ENCODE measurements at regions not wholly inside any gene's neighbourhood (a gene's known extent, or its start where the extent isn't known, plus 50 kb on each side); places are given as distances from the start of the nearest gene placed in this dataset.

DNA sequence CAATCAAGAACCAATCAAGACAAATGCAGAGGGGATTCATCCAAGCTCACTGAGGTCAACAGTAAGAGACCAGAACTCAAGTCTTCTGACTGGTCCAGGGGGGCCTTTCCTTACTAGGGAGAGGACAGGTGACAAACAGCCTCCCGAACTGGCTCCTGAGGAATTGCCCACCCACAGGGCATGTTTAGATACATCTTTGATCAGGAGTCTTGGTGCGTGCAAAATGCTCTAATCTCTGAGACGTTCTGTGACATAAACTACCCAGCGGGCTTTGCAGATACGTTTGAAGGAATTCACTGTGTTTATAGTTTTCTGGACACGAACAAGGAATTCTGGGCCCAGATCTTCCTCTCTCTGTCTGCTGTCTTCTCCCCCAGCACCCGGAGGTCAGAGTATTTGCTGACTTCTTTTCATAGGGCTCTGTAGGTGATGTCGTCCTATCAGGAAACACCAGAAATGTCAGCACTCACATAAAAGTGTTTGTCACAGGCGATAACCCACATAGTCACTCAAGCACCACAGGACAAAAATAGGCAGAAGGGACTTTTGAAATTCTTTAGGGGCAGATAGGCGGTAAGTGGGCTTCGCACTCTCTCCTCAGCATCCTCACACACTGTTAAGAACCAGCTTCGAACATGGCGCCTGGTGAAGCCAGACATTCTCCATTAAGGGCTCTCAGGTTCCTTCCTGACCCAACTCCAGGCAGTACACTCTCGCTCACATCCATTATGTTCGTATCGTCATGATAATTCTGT lies 349.0 kb downstream of the CYRIA start:
- no peaks in the 10 kb centered on the region for H3K4me1 ChIP-seq (ENCODE audit: control insufficient read depth, insufficient read depth, low read length)
- H3K9me3 ChIP-seq (ENCODE audit: control insufficient read depth, insufficient read depth, low read depth, low read length): no peaks in the 10 kb centered on the region
- POLR2A ChIA-PET: no interaction called here
- no peaks in the 10 kb centered on the region for H3K36me3 ChIP-seq (ENCODE audit: control insufficient read depth in 2 of 2, insufficient read depth in 1 of 2, low read length in 2 of 2)
- H3K4me3 ChIP-seq (ENCODE audit: low read depth, low read length): no peak overlapping the region
- CTCF ChIA-PET: interaction anchor here (0.7 kb wide), 1 partner anchor 190 kb away, joined by 3 read pairs; no protein-coding TSS in a partner anchor
- no peak overlapping the region for H3K27ac ChIP-seq (ENCODE audit: extremely low read depth, low read depth, low read length)
- no peak for TF ChIP-seq SP2 (tag by site-specific recombination; IDR thresholded peaks at IDR 0.05)
- no peak for TF ChIP-seq EGR2 (tag by site-specific recombination; IDR thresholded peaks at IDR 0.05; ENCODE audit: low read depth)
- TF ChIP-seq ZNF24 (tag by site-specific recombination; IDR thresholded peaks at IDR 0.05): no peak
- TF ChIP-seq ZNF610 (tag by site-specific recombination; IDR thresholded peaks at IDR 0.05; ENCODE audit: borderline replicate concordance): no peak
- TF ChIP-seq, protein P1, sequence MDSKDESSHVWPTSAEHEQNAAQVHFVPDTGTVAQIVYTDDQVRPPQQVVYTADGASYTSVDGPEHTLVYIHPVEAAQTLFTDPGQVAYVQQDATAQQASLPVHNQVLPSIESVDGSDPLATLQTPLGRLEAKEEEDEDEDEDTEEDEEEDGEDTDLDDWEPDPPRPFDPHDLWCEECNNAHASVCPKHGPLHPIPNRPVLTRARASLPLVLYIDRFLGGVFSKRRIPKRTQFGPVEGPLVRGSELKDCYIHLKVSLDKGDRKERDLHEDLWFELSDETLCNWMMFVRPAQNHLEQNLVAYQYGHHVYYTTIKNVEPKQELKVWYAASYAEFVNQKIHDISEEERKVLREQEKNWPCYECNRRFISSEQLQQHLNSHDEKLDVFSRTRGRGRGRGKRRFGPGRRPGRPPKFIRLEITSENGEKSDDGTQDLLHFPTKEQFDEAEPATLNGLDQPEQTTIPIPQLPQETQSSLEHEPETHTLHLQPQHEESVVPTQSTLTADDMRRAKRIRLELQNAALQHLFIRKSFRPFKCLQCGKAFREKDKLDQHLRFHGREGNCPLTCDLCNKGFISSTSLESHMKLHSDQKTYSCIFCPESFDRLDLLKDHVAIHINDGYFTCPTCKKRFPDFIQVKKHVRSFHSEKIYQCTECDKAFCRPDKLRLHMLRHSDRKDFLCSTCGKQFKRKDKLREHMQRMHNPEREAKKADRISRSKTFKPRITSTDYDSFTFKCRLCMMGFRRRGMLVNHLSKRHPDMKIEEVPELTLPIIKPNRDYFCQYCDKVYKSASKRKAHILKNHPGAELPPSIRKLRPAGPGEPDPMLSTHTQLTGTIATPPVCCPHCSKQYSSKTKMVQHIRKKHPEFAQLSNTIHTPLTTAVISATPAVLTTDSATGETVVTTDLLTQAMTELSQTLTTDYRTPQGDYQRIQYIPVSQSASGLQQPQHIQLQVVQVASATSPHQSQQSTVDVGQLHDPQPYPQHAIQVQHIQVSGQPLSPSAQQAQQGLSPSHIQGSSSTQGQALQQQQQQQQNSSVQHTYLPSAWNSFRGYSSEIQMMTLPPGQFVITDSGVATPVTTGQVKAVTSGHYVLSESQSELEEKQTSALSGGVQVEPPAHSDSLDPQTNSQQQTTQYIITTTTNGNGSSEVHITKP (tag by site-specific recombination; IDR thresholded peaks at IDR 0.05): no peak
- TF ChIP-seq, protein P2, sequence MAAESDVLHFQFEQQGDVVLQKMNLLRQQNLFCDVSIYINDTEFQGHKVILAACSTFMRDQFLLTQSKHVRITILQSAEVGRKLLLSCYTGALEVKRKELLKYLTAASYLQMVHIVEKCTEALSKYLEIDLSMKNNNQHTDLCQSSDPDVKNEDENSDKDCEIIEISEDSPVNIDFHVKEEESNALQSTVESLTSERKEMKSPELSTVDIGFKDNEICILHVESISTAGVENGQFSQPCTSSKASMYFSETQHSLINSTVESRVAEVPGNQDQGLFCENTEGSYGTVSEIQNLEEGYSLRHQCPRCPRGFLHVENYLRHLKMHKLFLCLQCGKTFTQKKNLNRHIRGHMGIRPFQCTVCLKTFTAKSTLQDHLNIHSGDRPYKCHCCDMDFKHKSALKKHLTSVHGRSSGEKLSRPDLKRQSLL (tag by site-specific recombination; IDR thresholded peaks at IDR 0.05): no peak
- no peak for TF ChIP-seq ZNF211 (tag by site-specific recombination; IDR thresholded peaks at IDR 0.05; ENCODE audit: low read depth)
- no peak for TF ChIP-seq ZNF549 (tag by site-specific recombination; IDR thresholded peaks at IDR 0.05)
- no peak for TF ChIP-seq ZNF521 (tag by site-specific recombination; IDR thresholded peaks at IDR 0.05)
- TF ChIP-seq, protein P3, sequence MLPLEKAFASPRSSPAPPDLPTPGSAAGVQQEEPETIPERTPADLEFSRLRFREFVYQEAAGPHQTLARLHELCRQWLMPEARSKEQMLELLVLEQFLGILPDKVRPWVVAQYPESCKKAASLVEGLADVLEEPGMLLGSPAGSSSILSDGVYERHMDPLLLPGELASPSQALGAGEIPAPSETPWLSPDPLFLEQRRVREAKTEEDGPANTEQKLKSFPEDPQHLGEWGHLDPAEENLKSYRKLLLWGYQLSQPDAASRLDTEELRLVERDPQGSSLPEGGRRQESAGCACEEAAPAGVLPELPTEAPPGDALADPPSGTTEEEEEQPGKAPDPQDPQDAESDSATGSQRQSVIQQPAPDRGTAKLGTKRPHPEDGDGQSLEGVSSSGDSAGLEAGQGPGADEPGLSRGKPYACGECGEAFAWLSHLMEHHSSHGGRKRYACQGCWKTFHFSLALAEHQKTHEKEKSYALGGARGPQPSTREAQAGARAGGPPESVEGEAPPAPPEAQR (tag by site-specific recombination; IDR thresholded peaks at IDR 0.05): no peak
- no peak for TF ChIP-seq IKZF3 (tag by site-specific recombination; IDR thresholded peaks at IDR 0.05)
- TF ChIP-seq ZNF37A (tag by site-specific recombination; IDR thresholded peaks at IDR 0.05): no peak
- TF ChIP-seq, protein P4, sequence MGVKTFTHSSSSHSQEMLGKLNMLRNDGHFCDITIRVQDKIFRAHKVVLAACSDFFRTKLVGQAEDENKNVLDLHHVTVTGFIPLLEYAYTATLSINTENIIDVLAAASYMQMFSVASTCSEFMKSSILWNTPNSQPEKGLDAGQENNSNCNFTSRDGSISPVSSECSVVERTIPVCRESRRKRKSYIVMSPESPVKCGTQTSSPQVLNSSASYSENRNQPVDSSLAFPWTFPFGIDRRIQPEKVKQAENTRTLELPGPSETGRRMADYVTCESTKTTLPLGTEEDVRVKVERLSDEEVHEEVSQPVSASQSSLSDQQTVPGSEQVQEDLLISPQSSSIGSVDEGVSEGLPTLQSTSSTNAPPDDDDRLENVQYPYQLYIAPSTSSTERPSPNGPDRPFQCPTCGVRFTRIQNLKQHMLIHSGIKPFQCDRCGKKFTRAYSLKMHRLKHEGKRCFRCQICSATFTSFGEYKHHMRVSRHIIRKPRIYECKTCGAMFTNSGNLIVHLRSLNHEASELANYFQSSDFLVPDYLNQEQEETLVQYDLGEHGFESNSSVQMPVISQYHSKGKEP (tag by site-specific recombination; IDR thresholded peaks at IDR 0.05): no peak
- no peak for TF ChIP-seq ZBTB8A (tag by site-specific recombination; IDR thresholded peaks at IDR 0.05)
- no peak for TF ChIP-seq ZBTB21 (tag by site-specific recombination; IDR thresholded peaks at IDR 0.05)
- no peak for TF ChIP-seq ZNF292 (tag by site-specific recombination; IDR thresholded peaks at IDR 0.05; ENCODE audit: borderline replicate concordance, low read depth)
- no peak for TF ChIP-seq GLI4 (tag by site-specific recombination; IDR thresholded peaks at IDR 0.05)
- TF ChIP-seq ZXDB (tag by site-specific recombination; IDR thresholded peaks at IDR 0.05): no peak
